CD14-positive monocyte (primary cell): ENCODE measurements at regions not wholly inside any gene's neighbourhood (a gene's known extent, or its start where the extent isn't known, plus 50 kb on each side); places are given as distances from the start of the nearest gene placed in this dataset.

Source experiments
- DNase-seq, 3 donors: peaks; one replicate each; pipeline ENCODE4 v3.0.0-alpha.2; 2011 to 2022
- H2AFZ ChIP-seq: 2 replicates; pipeline ENCODE4 v1.6.0; 2012; ENCODE audit warnings: mild to moderate bottlenecking, low read depth, low read length, inconsistent platforms; ENCODE audit not compliant: insufficient read depth, poor library complexity, severe bottlenecking
- H3K27ac ChIP-seq, 2 donors: 1 replicate in 1 of 2; 2 replicates in 1 of 2; pipeline ENCODE4 v1.5.1; 2012 to 2013; ENCODE audit warnings: low read length in 2 of 2, control low read depth in 1 of 2, inconsistent platforms in 1 of 2, low read depth in 1 of 2, mild to moderate bottlenecking in 1 of 2
- H3K27me3 ChIP-seq, 2 donors: one replicate each; pipeline versions ENCODE4 v1.6.0 to v1.6.1; 2011 to 2013; ENCODE audit warnings: low read length in 2 of 2; ENCODE audit not compliant: control insufficient read depth in 2 of 2, insufficient read depth in 2 of 2
- H3K36me3 ChIP-seq, 2 donors: replicated peaks in 1 of 2; 1 replicate in 1 of 2; 2 replicates in 1 of 2; pipeline versions ENCODE4 v1.5.1 to v1.6.1; 2012 to 2013; ENCODE audit warnings: low read length in 2 of 2, control low read depth in 1 of 2, inconsistent platforms in 1 of 2, mild to moderate bottlenecking in 1 of 2; ENCODE audit not compliant: insufficient read depth in 2 of 2, control insufficient read depth in 1 of 2
- H3K4me1 ChIP-seq, 2 donors: 1 replicate in 1 of 2; 2 replicates in 1 of 2; pipeline versions ENCODE4 v1.5.1 to v1.6.1; 2012 to 2013; ENCODE audit warnings: low read length in 2 of 2, control low read depth in 1 of 2, inconsistent platforms in 1 of 2, mild to moderate bottlenecking in 1 of 2, moderate library complexity in 1 of 2; ENCODE audit not compliant: insufficient read depth in 2 of 2, control insufficient read depth in 1 of 2
- H3K4me2 ChIP-seq: replicated peaks from 2 replicates; pipeline ENCODE3; 2012; ENCODE audit warnings: low read length, moderate library complexity, mild to moderate bottlenecking; ENCODE audit not compliant: poor library complexity, severe bottlenecking; ENCODE audit errors: extremely low read depth
- H3K4me3 ChIP-seq, 3 experiments: fragments of 200-600 bp in 1 of 3; sonication (generic) in 1 of 3; replicated peaks in 1 of 3; 1 replicate in 2 of 3; 2 replicates in 1 of 3; pipeline ENCODE4 v1.5.1; 2011 to 2013; ENCODE audit warnings: low read length in 3 of 3, mild to moderate bottlenecking in 3 of 3, control low read depth in 2 of 3, low read depth in 2 of 3, inconsistent platforms in 1 of 3, moderate library complexity in 1 of 3
- H3K79me2 ChIP-seq: 2 replicates; pipeline ENCODE4 v1.6.0; 2012; ENCODE audit warnings: mild to moderate bottlenecking, control low read depth, inconsistent platforms, low read length, moderate library complexity; ENCODE audit not compliant: insufficient read depth
- H3K9ac ChIP-seq: 2 replicates; pipeline ENCODE4 v1.6.0; 2017; ENCODE audit warnings: low read length, mild to moderate bottlenecking; ENCODE audit not compliant: insufficient read depth, poor library complexity, severe bottlenecking
- H3K9me3 ChIP-seq, 2 donors: replicated peaks in 1 of 2; 1 replicate in 1 of 2; 2 replicates in 1 of 2; pipeline versions ENCODE4 v1.5.1 to v1.6.1; 2012 to 2013; ENCODE audit warnings: low read length in 2 of 2, control low read depth in 1 of 2; ENCODE audit not compliant: control insufficient read depth in 1 of 2, insufficient read depth in 1 of 2
- H4K20me1 ChIP-seq: 2 replicates; pipeline ENCODE4 v1.6.0; 2012; ENCODE audit warnings: mild to moderate bottlenecking, low read length, control low read depth, moderate library complexity; ENCODE audit not compliant: insufficient read depth
- H3K27ac Mint-ChIP-seq, 7 donors: one replicate each; pipeline ENCODE4 v1.8.0; 2020; ENCODE audit warnings: mild to moderate bottlenecking in 7 of 7, mixed read lengths in 7 of 7, moderate library complexity in 6 of 7, inconsistent platforms in 2 of 7
- H3K27me3 Mint-ChIP-seq, 3 donors: one replicate each; pipeline ENCODE4 v1.8.0; 2021 to 2022; ENCODE audit warnings: low read depth in 3 of 3, mild to moderate bottlenecking in 3 of 3, mixed read lengths in 3 of 3, moderate library complexity in 3 of 3, inconsistent platforms in 1 of 3
- H3K36me3 Mint-ChIP-seq, 2 donors: one replicate each; pipeline ENCODE4 v1.8.0; 2020; ENCODE audit warnings: mixed read lengths in 2 of 2, inconsistent platforms in 1 of 2, mild to moderate bottlenecking in 1 of 2
- H3K4me1 Mint-ChIP-seq: one replicate; pipeline ENCODE4 v1.8.0; 2020; ENCODE audit warnings: mild to moderate bottlenecking, mixed read lengths
- H3K4me3 Mint-ChIP-seq, 2 donors: one replicate each; pipeline ENCODE4 v1.8.0; 2020; ENCODE audit warnings: mild to moderate bottlenecking in 2 of 2, mixed read lengths in 2 of 2, moderate library complexity in 1 of 2
- H3K9me3 Mint-ChIP-seq, 7 donors: one replicate each; pipeline ENCODE4 v1.8.0; 2020 to 2022; ENCODE audit warnings: mixed read lengths in 7 of 7, mild to moderate bottlenecking in 6 of 7, moderate library complexity in 6 of 7, inconsistent platforms in 2 of 7
- CTCF ChIP-seq: fragments of 200-600 bp; IDR thresholded peaks from one replicate; pipeline ENCODE4 v1.8.0; 2022; ENCODE audit warnings: antibody characterized with exemption, mild to moderate bottlenecking
- WGBS: methylation state at CpG from one replicate; pipeline ENCODE4 v1.1.5; 2013; ENCODE audit warnings: missing lambda C conversion rate; ENCODE audit not compliant: insufficient coverage; 5-methylcytosine and 5-hydroxymethylcytosine counted together
- intact Hi-C, 2 donors: fragments of 100-400 bp; cut with micrococcal nuclease; formaldehyde crosslinking; loops; one replicate each; pipeline versions ENCODE4 v1.15.0 to v1.15.1; 2023

GRCh38 chr7:124295289-124295688 is 262.4 kb upstream of the TMEM229A start:
- H3K4me3 Mint-ChIP-seq, result no peak overlapping the region
- Histone ChIP-seq H3K27me3 (no peaks in the 10 kb centered on the region), H3K27ac (no peak overlapping the region), H3K9me3 (peaks cover 0 to 6% of the 10 kb centered on the region in 2 donors), H3K4me1 (no peaks in the 10 kb centered on the region), H3K4me2 (no peak overlapping the region), H4K20me1 (no peaks in the 10 kb centered on the region), H3K36me3 (no peaks in the 10 kb centered on the region), H2AFZ (no peak overlapping the region), H3K4me3 (no peak overlapping the region), H3K9ac (no peak overlapping the region), H3K79me2 (no peaks in the 10 kb centered on the region)
- no peak overlapping the region for H3K27ac Mint-ChIP-seq
- no peaks in the 10 kb centered on the region for H3K36me3 Mint-ChIP-seq
- no peak for TF ChIP-seq CTCF
- no peak for DNase-seq
- intact Hi-C loops, result no loop called here
- no peaks in the 10 kb centered on the region for H3K27me3 Mint-ChIP-seq
- peaks cover 1 to 15% (median 2%) of the 10 kb centered on the region in 7 donors for H3K9me3 Mint-ChIP-seq
- WGBS, result no CpG with 5 or more reads among the region's 1 CpG
- H3K4me1 Mint-ChIP-seq, result no peaks in the 10 kb centered on the region

GRCh38 chr7:124284937-124285336 is 252.1 kb upstream of the TMEM229A start:
- intact Hi-C loops, result no loop called here
- Mint-ChIP-seq H3K4me3 (no peak overlapping the region), H3K4me1 (no peaks in the 10 kb centered on the region), H3K27ac (no peak overlapping the region), H3K27me3 (no peaks in the 10 kb centered on the region), H3K9me3 (peaks cover 0 to 3% (median 0%) of the 10 kb centered on the region in 7 donors), H3K36me3 (no peaks in the 10 kb centered on the region)
- Histone ChIP-seq H3K79me2 (no peaks in the 10 kb centered on the region), H3K4me1 (no peaks in the 10 kb centered on the region), H3K9me3 (no peaks in the 10 kb centered on the region), H3K27ac (no peak overlapping the region), H3K36me3 (no peaks in the 10 kb centered on the region), H3K4me3 (no peak overlapping the region), H3K27me3 (no peaks in the 10 kb centered on the region), H2AFZ (no peak overlapping the region), H3K4me2 (no peak overlapping the region), H3K9ac (no peak overlapping the region), H4K20me1 (no peaks in the 10 kb centered on the region)
- WGBS, result no CpG with 5 or more reads among the region's 1 CpG
- TF ChIP-seq CTCF, result no peak
- no peak for DNase-seq
